Hippocampal formation (tissue), 2 donors: ENCODE measurements at regions not wholly inside any gene's neighbourhood (a gene's known extent, or its start where the extent isn't known, plus 50 kb on each side); places are given as distances from the start of the nearest gene placed in this dataset.

Experiments
- DNase-seq, 2 donors: peaks; one replicate each; lab custom pipeline; 2025; lab: John Stamatoyannopoulos, UW

GRCh38 chr12:60240891-60241290 lies 645.1 kb downstream of the SLC16A7 start:
- DNase-seq = no peak

DNA sequence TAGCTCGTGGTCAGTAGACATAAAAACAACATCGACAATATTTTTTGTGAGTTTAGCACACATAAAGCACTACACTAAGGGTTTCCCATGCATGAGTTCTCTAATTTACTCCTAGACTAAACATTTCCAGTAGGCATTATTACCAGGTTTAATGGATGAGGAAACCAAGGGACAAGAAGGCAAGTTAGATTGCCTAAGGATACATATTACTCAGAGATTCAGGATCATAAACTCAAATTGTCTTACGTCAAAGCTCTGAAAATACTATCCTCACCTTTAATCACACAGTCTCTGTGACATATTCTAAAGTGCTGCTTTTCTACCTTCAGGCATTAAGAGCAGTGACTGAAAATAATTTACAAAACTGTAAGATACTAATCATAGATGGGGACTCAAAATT lies 655.3 kb downstream of the SLC16A7 start:
- DNase-seq = no peak

DNA sequence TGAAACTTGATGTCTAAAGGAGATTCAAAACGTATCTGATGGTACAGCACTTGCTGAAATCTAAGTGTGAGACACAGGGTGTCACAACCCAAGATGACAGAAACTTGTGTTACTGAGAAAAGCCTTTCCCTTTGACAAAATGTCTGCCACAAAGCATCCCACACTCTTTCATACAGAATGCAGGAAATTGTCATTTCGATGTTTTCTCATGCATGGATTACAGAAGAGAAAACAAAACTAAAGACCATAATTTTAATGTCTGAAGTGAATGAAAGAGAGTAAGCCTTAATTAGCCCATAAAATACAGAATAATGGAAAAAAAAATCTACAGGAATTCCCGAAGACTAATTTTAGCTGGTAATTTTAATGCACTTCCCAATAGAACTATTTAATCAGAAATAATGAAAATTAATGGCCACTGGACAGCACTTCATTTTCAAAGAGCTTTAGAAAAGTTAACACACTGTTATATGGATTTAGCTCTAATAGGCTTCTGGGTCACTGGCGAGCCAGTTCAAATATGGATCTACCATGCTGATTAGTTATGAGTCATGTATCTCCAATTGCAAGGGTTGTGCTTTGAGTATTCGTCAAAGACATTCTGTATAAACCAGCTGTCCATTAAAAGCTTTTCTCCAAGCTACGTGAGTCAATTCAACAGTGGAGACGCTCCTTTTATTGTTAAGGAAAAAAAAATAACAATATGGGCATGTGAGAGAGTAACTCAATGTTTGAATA lies 656.7 kb downstream of the SLC16A7 start:
- DNase-seq = no peak

GRCh38 chr12:60255044-60255443 lies 659.2 kb downstream of the SLC16A7 start:
- no peak for DNase-seq

- DNase-seq = no peak
Observed at GRCh38 chr12:60257063-60257462, 661.2 kb downstream of the SLC16A7 start.

GRCh38 chr12:60259225-60259624 lies 663.4 kb downstream of the SLC16A7 start:
- DNase-seq = no peak

DNA sequence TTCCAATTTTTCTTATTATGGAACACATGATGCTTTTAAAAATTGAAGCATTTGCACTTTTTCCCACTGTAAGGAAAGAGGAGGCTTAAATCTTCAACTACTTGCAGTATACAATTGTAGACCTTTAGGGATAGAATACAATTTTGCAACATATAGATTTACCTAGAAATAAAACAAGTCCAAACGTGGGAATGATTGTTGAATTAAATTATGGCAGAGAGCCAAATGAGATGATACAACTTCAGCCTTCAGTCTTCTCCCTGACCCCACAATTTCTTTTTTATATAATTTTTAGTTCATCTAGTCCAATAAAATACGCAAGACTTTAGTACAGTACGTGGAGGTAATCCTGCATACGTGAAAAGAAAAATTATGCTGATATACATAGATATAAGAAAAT lies 666.5 kb downstream of the SLC16A7 start:
- DNase-seq = no peak

- DNase-seq = no peak
Observed at GRCh38 chr12:60263161-60263560, 667.3 kb downstream of the SLC16A7 start.

DNA sequence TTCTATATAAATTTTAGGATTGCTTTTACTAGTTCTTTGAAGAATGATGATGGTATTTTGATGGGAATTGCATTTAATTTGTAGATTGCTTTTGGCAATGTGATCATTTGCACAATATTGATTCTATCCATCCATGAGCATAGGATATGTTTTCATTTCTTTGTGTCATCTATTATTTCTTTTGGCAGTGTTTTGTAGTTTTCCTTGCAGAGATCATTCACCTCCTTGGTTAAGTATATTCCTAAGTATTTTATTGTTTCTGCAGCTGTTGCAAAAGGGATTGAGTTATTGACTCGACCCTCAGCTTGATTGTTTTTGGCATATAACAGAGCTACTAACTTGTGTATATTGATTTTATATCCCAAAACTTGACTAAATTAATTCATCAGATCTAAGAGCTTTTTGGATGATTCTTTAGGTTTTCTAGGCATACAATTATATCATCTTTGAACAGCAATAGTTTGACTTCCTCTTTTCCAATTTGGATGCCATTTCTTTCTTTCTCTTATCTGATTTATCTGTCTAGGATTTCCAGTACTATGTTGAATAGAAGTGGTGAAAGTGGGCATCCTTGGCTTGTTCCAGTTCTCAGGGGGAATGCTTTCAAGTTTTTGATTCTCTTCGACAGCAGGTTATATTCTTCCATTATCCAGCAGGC lies 668.1 kb downstream of the SLC16A7 start:
- no peak for DNase-seq

DNA sequence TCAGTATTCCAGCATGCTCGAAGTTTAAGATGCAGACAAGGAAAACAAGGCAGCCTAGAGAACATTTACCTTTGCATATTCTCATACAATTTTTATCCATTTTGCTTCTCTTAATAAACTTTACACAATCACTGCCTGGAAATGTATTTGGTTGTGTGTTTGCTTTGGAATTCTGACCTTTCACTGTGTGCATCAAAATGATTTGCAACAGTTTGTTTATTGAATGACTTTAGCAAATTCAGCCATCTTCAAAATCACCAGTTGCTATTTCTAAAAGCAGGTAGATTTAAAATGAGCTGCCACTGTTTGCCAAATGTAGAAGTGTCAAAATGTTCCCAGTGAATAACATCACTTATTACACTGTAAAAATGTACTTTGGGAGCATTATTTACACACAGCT lies 669.9 kb downstream of the SLC16A7 start:
- no peak for DNase-seq

- no peak for DNase-seq
Observed at GRCh38 chr12:60266381-60266852, 670.6 kb downstream of the SLC16A7 start.

GRCh38 chr12:60269611-60270269 lies 673.9 kb downstream of the SLC16A7 start:
- DNase-seq = no peak

DNA sequence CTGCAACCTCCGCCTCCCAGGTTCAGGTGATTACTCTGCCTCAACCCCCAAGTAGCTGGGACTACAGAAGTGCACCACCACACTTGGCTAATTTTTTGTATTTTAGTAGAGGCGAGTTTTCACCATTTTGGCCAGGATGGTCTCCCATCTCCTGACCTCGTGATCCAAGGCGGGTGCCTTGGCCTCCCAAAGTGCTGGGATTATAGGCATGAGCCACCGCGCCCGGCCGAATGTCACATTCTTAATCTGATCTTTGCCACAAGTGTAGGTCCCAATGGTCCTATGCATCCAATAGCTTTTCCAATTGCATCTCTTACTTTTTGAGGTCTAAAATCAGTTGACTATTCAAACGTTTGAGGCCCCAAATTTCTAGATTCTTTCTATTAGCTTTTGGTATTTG lies 676.0 kb downstream of the SLC16A7 start:
- DNase-seq = no peak

DNA sequence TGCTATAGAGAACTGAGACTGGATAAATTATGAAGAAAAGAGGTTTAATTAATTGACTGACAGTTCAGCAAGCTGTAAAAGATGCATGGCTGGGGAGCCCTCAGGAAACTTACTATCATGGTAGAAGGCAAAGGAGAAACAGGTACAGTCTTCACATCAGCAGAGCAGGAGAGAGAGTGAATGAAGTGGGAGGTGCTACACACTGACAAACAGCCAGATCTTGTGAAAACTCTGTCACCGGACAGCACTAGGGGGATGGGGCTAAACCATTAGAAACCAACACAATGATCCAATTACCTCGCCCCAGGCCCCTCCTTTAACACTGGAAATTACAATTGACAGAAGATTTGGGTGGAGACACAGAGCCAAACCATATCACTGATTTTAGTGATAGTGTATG lies 682.4 kb downstream of the SLC16A7 start:
- no peak for DNase-seq

DNA sequence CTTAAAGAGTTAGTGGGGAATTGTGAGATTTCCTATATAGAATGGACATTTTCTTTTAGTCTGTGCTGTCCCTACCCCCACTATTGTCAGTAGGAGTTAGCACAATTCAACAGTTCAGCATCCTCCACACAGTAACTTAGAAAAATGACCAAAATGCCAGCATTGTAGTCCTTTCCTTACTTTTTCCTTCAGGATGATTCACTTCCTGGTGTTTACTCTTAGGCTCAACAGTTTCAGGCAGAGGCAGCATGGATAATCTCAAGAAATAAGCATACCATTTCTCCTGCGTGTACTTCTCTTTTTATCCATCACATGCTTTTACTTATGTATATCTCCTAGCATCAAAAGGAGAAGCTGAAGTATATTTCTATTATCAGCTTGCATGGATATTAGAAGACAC lies 683.4 kb downstream of the SLC16A7 start:
- DNase-seq = no peak

GRCh38 chr12:60281522-60281921 lies 685.7 kb downstream of the SLC16A7 start:
- no peak for DNase-seq

- DNase-seq = no peak
Observed at GRCh38 chr12:60290532-60290931, 694.7 kb downstream of the SLC16A7 start.

DNA sequence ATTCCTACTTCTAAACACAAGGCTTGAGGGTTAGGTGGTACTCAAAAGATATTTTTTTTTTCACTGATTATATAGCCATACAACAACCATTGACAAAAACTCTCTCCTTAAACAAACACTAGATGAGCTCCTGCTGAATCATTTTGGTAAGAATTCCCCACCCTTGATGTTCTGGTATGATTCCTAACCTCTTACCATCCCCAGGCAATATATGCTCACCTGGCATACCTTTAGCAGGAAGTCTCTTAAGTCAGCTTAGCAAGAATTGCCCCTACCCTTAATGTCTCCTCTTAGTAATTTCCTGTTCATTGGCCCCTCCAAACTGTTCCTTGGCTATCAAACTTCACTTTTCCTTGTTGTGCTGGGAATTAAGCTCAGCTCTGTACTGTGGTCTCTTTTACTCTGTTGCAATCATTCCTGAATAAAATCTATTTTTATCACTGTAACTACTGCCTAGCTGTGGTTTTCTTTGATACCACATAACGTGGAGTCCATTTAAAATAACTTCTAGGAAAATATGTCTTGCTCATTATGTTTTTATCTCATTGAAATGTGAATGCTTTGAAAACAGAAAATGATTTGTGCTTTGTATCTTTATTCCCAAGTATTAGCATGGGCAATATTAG lies 712.6 kb downstream of the SLC16A7 start:
- no peak for DNase-seq

DNA sequence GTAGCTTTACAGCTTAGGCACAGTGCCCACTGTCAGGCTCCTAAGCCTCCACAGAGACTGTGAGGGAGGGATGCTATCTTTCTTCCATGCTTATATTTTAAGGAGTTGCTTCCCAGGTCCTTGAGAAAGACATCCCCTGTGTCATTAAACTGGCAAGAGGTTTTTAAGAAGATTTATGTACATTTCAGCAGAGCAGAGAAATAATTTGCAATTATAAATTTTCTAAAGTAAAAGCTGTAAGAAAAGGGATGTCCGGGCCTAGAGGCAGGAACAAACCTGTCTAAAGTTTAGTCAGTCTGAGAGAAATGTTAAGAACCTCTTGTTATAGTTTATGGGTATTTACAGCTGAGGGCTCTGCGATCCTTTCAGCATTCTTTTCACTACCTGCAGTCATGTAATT lies 716.1 kb downstream of the SLC16A7 start:
- no peak for DNase-seq

DNA sequence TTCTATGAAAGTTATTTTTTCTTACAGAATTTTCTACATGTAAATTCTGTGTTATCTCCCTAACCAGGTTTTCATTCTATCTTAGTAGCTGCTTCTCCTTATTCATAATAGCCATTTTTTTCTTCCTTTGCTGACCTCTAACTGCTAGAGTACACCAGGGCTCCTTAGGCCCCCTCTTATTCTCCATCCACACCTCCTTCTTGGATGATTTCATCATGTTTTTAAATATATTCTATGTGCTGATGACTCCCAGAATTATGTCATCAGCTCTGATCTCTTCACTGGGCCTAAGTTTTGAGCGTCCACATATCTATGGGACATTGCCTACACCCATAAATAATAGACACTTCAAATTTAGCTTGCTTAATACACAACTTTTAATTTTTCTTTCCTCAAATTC lies 721.5 kb downstream of the SLC16A7 start:
- DNase-seq = no peak

GRCh38 chr12:60324746-60325145 lies 728.9 kb downstream of the SLC16A7 start:
- no peak for DNase-seq

DNA sequence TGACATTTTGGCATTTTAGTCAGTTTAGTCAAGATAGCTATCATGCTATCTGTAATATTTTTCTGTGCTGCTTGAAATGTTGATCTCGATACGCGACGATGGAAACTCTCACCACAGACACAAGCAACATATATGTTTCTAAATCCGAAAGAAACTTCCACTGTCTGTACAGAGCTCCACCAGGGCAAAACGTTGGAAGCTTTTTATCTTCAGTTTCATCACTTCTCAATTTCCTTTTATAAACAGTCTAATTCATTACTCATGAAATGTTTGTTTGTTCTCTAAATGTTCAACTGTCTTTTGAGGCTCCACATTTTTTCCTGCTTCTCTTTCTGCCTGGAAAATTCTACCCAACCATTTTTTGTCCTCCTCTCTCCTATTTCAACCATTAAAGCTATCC lies 737.6 kb downstream of the SLC16A7 start:
- DNase-seq = no peak

GRCh38 chr12:60335745-60336144 lies 739.9 kb downstream of the SLC16A7 start:
- no peak for DNase-seq
